Right lobe of liver (tissue), 4 donors: ENCODE measurements at regions not wholly inside any gene's neighbourhood (a gene's known extent, or its start where the extent isn't known, plus 50 kb on each side); places are given as distances from the start of the nearest gene placed in this dataset.

Experiments
- CTCF ChIP-seq, 4 donors: fragments of 200-600 bp in 3 of 4; fragments of 450-650 bp in 1 of 4; IDR thresholded peaks; one replicate each; pipeline versions ENCODE4 v1.5.1 to v1.8.0; 2016 to 2022; ENCODE audit warnings: antibody characterized with exemption in 4 of 4, mild to moderate bottlenecking in 2 of 4
- POLR2A ChIP-seq: fragments of 450-650 bp; IDR thresholded peaks from one replicate; pipeline ENCODE4 v1.6.1; 2017; ENCODE audit warnings: antibody characterized with exemption, mild to moderate bottlenecking
- donor health status: DM: no; HTN: no; CAD: no.
- donor health status: DM: no; HTN: no; CAD: no.
- donor health status: DM: no; HTN: yes; CAD: no.

- no peak for TF ChIP-seq POLR2A
- no peak for TF ChIP-seq CTCF (IDR thresholded peaks at IDR 0.05)
Observed at GRCh38 chr9:26562338-26562737, 330.3 kb downstream of the CAAP1 start.
